CD14-positive monocyte (primary cell): ENCODE measurements at regions not wholly inside any gene's neighbourhood (a gene's known extent, or its start where the extent isn't known, plus 50 kb on each side); places are given as distances from the start of the nearest gene placed in this dataset.

ENCODE experiments used
- DNase-seq, 3 donors: peaks; one replicate each; pipeline ENCODE4 v3.0.0-alpha.2; 2011 to 2022
- H2AFZ ChIP-seq: 2 replicates; pipeline ENCODE4 v1.6.0; 2012; ENCODE audit warnings: mild to moderate bottlenecking, low read depth, low read length, inconsistent platforms; ENCODE audit not compliant: insufficient read depth, poor library complexity, severe bottlenecking
- H3K27ac ChIP-seq, 2 donors: 1 replicate in 1 of 2; 2 replicates in 1 of 2; pipeline ENCODE4 v1.5.1; 2012 to 2013; ENCODE audit warnings: low read length in 2 of 2, control low read depth in 1 of 2, inconsistent platforms in 1 of 2, low read depth in 1 of 2, mild to moderate bottlenecking in 1 of 2
- H3K27me3 ChIP-seq, 2 donors: one replicate each; pipeline versions ENCODE4 v1.6.0 to v1.6.1; 2011 to 2013; ENCODE audit warnings: low read length in 2 of 2; ENCODE audit not compliant: control insufficient read depth in 2 of 2, insufficient read depth in 2 of 2
- H3K36me3 ChIP-seq, 2 donors: replicated peaks in 1 of 2; 1 replicate in 1 of 2; 2 replicates in 1 of 2; pipeline versions ENCODE4 v1.5.1 to v1.6.1; 2012 to 2013; ENCODE audit warnings: low read length in 2 of 2, control low read depth in 1 of 2, inconsistent platforms in 1 of 2, mild to moderate bottlenecking in 1 of 2; ENCODE audit not compliant: insufficient read depth in 2 of 2, control insufficient read depth in 1 of 2
- H3K4me1 ChIP-seq, 2 donors: 1 replicate in 1 of 2; 2 replicates in 1 of 2; pipeline versions ENCODE4 v1.5.1 to v1.6.1; 2012 to 2013; ENCODE audit warnings: low read length in 2 of 2, control low read depth in 1 of 2, inconsistent platforms in 1 of 2, mild to moderate bottlenecking in 1 of 2, moderate library complexity in 1 of 2; ENCODE audit not compliant: insufficient read depth in 2 of 2, control insufficient read depth in 1 of 2
- H3K4me2 ChIP-seq: replicated peaks from 2 replicates; pipeline ENCODE3; 2012; ENCODE audit warnings: low read length, moderate library complexity, mild to moderate bottlenecking; ENCODE audit not compliant: poor library complexity, severe bottlenecking; ENCODE audit errors: extremely low read depth
- H3K4me3 ChIP-seq, 3 experiments: fragments of 200-600 bp in 1 of 3; sonication (generic) in 1 of 3; replicated peaks in 1 of 3; 1 replicate in 2 of 3; 2 replicates in 1 of 3; pipeline ENCODE4 v1.5.1; 2011 to 2013; ENCODE audit warnings: low read length in 3 of 3, mild to moderate bottlenecking in 3 of 3, control low read depth in 2 of 3, low read depth in 2 of 3, inconsistent platforms in 1 of 3, moderate library complexity in 1 of 3
- H3K79me2 ChIP-seq: 2 replicates; pipeline ENCODE4 v1.6.0; 2012; ENCODE audit warnings: mild to moderate bottlenecking, control low read depth, inconsistent platforms, low read length, moderate library complexity; ENCODE audit not compliant: insufficient read depth
- H3K9ac ChIP-seq: 2 replicates; pipeline ENCODE4 v1.6.0; 2017; ENCODE audit warnings: low read length, mild to moderate bottlenecking; ENCODE audit not compliant: insufficient read depth, poor library complexity, severe bottlenecking
- H3K9me3 ChIP-seq, 2 donors: replicated peaks in 1 of 2; 1 replicate in 1 of 2; 2 replicates in 1 of 2; pipeline versions ENCODE4 v1.5.1 to v1.6.1; 2012 to 2013; ENCODE audit warnings: low read length in 2 of 2, control low read depth in 1 of 2; ENCODE audit not compliant: control insufficient read depth in 1 of 2, insufficient read depth in 1 of 2
- H4K20me1 ChIP-seq: 2 replicates; pipeline ENCODE4 v1.6.0; 2012; ENCODE audit warnings: mild to moderate bottlenecking, low read length, control low read depth, moderate library complexity; ENCODE audit not compliant: insufficient read depth
- H3K27ac Mint-ChIP-seq, 7 donors: one replicate each; pipeline ENCODE4 v1.8.0; 2020; ENCODE audit warnings: mild to moderate bottlenecking in 7 of 7, mixed read lengths in 7 of 7, moderate library complexity in 6 of 7, inconsistent platforms in 2 of 7
- H3K27me3 Mint-ChIP-seq, 3 donors: one replicate each; pipeline ENCODE4 v1.8.0; 2021 to 2022; ENCODE audit warnings: low read depth in 3 of 3, mild to moderate bottlenecking in 3 of 3, mixed read lengths in 3 of 3, moderate library complexity in 3 of 3, inconsistent platforms in 1 of 3
- H3K36me3 Mint-ChIP-seq, 2 donors: one replicate each; pipeline ENCODE4 v1.8.0; 2020; ENCODE audit warnings: mixed read lengths in 2 of 2, inconsistent platforms in 1 of 2, mild to moderate bottlenecking in 1 of 2
- H3K4me1 Mint-ChIP-seq: one replicate; pipeline ENCODE4 v1.8.0; 2020; ENCODE audit warnings: mild to moderate bottlenecking, mixed read lengths
- H3K4me3 Mint-ChIP-seq, 2 donors: one replicate each; pipeline ENCODE4 v1.8.0; 2020; ENCODE audit warnings: mild to moderate bottlenecking in 2 of 2, mixed read lengths in 2 of 2, moderate library complexity in 1 of 2
- H3K9me3 Mint-ChIP-seq, 7 donors: one replicate each; pipeline ENCODE4 v1.8.0; 2020 to 2022; ENCODE audit warnings: mixed read lengths in 7 of 7, mild to moderate bottlenecking in 6 of 7, moderate library complexity in 6 of 7, inconsistent platforms in 2 of 7
- WGBS: methylation state at CpG from one replicate; pipeline ENCODE4 v1.1.5; 2013; ENCODE audit warnings: missing lambda C conversion rate; ENCODE audit not compliant: insufficient coverage; 5-methylcytosine and 5-hydroxymethylcytosine counted together
- intact Hi-C, 2 donors: fragments of 100-400 bp; cut with micrococcal nuclease; formaldehyde crosslinking; loops; one replicate each; pipeline versions ENCODE4 v1.15.0 to v1.15.1; 2023
- TF ChIP-seq, protein P1 (sequence below): fragments of 200-600 bp; IDR thresholded peaks from one replicate; pipeline ENCODE4 v1.8.0; 2022; ENCODE audit warnings: antibody characterized with exemption, mild to moderate bottlenecking

DNA sequence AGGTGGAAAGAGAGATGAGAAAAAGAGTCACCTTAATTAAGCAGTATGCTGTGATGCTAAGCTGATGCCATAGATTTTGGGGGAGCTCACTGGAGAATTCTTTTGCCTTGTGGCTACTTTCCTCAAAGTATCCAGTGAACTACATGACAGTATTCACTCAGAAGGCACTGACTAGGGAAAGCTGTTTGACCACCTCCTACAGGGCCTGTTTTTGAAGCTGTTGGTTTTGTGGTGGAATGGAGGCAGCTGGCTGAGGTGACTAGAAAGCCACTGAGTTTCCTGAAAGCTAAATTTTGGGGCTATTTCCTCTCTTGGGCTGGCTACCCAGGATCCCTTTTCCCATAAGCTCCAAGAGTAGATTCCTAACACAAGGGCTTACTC lies 124.8 kb upstream of the EOLA2 start:
- no peaks in the 10 kb centered on the region for H3K36me3 ChIP-seq
- Mint-ChIP-seq H3K9me3 (peaks cover 0 to 3% (median 0%) of the 10 kb centered on the region in 7 donors), H3K4me1 (peaks cover 16% of the 10 kb centered on the region), H3K27me3 (no peaks in the 10 kb centered on the region), H3K4me3 (peak overlapping the region in 1 of 2 donors; percentile 62), H3K36me3 (no peaks in the 10 kb centered on the region), H3K27ac (peak overlapping the region in 3 of 7 donors; percentile 44 to 85 (median 54))
- TF ChIP-seq, protein P1, sequence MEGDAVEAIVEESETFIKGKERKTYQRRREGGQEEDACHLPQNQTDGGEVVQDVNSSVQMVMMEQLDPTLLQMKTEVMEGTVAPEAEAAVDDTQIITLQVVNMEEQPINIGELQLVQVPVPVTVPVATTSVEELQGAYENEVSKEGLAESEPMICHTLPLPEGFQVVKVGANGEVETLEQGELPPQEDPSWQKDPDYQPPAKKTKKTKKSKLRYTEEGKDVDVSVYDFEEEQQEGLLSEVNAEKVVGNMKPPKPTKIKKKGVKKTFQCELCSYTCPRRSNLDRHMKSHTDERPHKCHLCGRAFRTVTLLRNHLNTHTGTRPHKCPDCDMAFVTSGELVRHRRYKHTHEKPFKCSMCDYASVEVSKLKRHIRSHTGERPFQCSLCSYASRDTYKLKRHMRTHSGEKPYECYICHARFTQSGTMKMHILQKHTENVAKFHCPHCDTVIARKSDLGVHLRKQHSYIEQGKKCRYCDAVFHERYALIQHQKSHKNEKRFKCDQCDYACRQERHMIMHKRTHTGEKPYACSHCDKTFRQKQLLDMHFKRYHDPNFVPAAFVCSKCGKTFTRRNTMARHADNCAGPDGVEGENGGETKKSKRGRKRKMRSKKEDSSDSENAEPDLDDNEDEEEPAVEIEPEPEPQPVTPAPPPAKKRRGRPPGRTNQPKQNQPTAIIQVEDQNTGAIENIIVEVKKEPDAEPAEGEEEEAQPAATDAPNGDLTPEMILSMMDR, result no peak
- intact Hi-C loops, result no loop called here
- H3K27me3 ChIP-seq, result no peaks in the 10 kb centered on the region
- H3K4me1 ChIP-seq, result peaks cover 9 to 17% of the 10 kb centered on the region in 2 donors
- no peaks in the 10 kb centered on the region for H3K9me3 ChIP-seq
- peak overlapping the region; percentile 31 for H3K4me2 ChIP-seq
- H4K20me1 ChIP-seq, result no peaks in the 10 kb centered on the region
- H3K79me2 ChIP-seq, result no peaks in the 10 kb centered on the region
- DNase-seq, result no peak
- no peak overlapping the region for H3K9ac ChIP-seq
- H3K27ac ChIP-seq, result no peak overlapping the region
- peak overlapping the region; percentile 54 for H2AFZ ChIP-seq
- H3K4me3 ChIP-seq, result peak overlapping the region in 1 of 3 experiments; percentile 39

DNA sequence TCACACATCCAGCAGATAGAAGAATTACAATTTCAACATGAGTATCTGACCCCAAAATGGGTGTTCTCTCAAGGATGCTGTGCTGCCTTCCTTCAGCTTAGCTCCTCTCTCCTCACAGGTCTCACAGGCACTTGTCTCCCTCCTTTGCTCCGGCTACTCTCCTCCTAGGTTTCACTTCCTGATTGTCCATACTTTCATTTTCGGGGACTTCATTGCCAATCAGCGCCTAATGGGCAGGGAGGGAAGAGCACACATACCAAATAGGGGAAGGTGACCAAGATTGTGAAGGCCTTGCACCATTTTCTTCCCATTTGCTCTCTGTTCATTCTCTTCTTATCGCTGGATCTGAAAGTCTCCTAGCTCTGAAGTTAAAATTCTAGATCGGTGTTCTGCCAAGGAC lies 125.4 kb upstream of the EOLA2 start:
- 100% methylated on average over 1 of the region's 5 CpGs for WGBS
- Mint-ChIP-seq H3K27me3 (no peaks in the 10 kb centered on the region), H3K36me3 (no peaks in the 10 kb centered on the region), H3K27ac (peak overlapping the region in 6 of 7 donors; percentile 3 to 85 (median 38)), H3K4me3 (peak overlapping the region; percentile 12 to 62), H3K4me1 (peaks cover 16% of the 10 kb centered on the region), H3K9me3 (peaks cover 0 to 3% (median 0%) of the 10 kb centered on the region in 7 donors)
- intact Hi-C loops, result no loop called here
- peaks cover 9 to 17% of the 10 kb centered on the region in 2 donors for H3K4me1 ChIP-seq
- DNase-seq, result peak; percentile 47 to 71 (median 52)
- H3K9ac ChIP-seq, result no peak overlapping the region
- H3K9me3 ChIP-seq, result no peaks in the 10 kb centered on the region
- H3K79me2 ChIP-seq, result no peaks in the 10 kb centered on the region
- H4K20me1 ChIP-seq, result no peaks in the 10 kb centered on the region
- H3K27me3 ChIP-seq, result no peaks in the 10 kb centered on the region
- peak overlapping the region in 1 of 2 donors; percentile 23 for H3K27ac ChIP-seq
- H3K36me3 ChIP-seq, result no peaks in the 10 kb centered on the region
- H3K4me3 ChIP-seq, result peak overlapping the region in 1 of 3 experiments; percentile 39
- TF ChIP-seq, protein P1, result no peak
- H3K4me2 ChIP-seq, result peak overlapping the region; percentile 31
- H2AFZ ChIP-seq, result peak overlapping the region; percentile 54
